HG03097 (cell line): ENCODE measurements at regions not wholly inside any gene's neighbourhood (a gene's known extent, or its start where the extent isn't known, plus 50 kb on each side); places are given as distances from the start of the nearest gene placed in this dataset.
"Not testable (repeated sequence)": the region's sequence is repeated elsewhere in the genome, so short reads cannot be mapped to it uniquely, and the experiment has no call there.

ENCODE experiments used
- ATAC-seq: cut with Tn5 transposase; IDR thresholded peaks from one replicate; pipeline ENCODE4 v1.9.1; 2021; ENCODE audit not compliant: unreplicated experiment, low FRiP score

DNA sequence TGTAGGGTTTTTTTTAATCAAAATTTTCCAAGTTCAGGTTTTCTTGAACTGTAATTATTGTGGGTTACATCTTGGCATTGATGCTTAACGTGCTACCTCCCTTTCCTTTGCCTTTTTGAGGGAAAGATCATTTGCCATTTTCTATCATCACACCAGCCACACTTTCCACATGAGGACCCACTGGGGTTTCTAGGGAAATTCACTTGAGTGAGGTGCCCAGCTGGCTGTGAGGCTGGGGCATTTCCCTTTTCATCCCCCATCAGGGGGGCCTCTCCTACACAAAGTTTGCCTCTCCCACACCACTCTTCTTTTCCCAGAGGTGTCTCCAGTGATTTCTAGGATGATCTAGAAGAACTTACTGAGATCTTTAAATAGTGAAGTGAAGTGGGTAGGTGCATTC is 335.7 kb downstream of the BMP4 start:
- no peak for ATAC-seq

DNA sequence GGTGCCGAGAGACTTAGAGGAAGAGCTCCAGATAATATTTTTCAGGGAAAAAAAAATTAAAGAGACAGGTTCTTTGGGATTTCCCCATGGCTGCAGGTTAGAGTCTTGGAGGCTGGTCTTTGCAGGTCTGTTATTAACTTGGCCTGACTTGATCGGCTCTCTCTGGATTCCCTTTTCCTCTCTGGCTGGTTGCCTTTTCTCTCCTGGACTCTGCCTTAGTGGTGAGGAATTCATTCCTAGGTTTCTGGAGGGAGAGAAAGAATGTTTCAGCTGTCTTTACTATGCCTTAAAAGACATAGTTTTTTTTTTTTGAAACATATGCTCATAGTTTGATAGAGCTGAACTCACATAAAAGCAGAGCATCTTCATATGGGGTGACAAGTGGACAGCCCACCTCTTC is 336.3 kb downstream of the BMP4 start:
- no peak for ATAC-seq

DNA sequence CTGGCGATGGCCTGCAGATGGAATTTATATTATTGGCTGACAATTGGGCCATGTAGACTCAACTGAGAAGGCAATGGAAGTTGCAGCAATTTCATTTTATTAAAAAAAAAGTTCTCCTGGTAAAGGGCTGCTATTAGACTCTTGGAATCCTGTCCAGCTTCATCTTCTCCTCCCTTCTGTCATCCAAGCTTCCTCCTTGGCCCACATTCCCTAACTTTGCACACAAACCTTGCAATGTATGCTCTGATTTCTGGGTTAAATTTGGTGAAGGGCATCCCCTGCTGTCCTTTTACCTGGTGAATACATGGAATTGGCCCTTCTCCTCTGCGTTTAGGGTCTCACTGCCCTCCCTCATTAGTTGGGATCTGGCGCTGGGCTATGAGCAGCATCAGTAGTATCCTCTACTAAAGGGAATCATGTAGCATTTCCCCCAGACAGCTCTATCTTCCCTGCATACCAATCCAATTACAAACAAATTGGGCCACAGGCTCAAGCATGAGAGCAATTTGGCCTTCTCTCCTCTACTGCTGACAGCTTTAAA is 336.9 kb downstream of the BMP4 start:
- ATAC-seq = no peak

DNA sequence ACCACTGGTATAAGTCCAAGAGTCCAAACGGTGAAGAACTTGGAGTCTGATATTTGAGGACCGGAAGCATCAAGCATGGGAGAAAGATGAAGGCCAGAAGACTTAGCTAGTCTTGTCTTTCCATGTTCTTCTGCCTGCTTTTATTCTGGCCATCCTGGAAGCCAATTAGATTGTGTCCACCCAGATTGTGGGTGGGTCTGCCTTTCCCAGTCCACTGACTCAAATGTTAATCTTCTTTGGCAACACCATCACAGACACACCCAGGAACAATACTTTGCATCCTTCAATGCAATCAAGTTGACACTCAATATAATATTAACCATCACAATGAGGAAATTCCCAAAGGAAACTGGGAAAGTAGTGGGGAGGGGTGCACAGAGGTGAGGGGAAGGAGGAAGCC is 340.1 kb downstream of the BMP4 start:
- ATAC-seq = not testable (repeated sequence)

DNA sequence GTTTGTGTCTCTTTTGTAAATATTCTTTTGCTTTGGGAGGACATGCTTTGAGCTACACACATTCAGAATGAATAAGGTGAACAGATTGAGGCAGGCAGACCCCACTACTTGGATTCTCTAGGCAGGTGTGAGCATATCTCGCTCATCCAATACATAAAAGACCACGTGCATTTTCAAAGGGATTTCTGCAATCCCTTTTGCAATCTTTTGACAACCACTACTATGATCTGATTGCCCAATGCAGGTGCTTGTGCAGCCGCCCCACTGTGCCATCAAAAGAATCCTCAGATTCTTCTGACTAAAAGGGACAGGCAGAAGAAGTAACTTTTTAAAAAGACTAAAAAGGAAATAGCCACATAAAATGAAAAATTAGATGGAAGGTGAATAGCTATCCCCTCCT is 341.4 kb downstream of the BMP4 start:
- ATAC-seq = no peak

DNA sequence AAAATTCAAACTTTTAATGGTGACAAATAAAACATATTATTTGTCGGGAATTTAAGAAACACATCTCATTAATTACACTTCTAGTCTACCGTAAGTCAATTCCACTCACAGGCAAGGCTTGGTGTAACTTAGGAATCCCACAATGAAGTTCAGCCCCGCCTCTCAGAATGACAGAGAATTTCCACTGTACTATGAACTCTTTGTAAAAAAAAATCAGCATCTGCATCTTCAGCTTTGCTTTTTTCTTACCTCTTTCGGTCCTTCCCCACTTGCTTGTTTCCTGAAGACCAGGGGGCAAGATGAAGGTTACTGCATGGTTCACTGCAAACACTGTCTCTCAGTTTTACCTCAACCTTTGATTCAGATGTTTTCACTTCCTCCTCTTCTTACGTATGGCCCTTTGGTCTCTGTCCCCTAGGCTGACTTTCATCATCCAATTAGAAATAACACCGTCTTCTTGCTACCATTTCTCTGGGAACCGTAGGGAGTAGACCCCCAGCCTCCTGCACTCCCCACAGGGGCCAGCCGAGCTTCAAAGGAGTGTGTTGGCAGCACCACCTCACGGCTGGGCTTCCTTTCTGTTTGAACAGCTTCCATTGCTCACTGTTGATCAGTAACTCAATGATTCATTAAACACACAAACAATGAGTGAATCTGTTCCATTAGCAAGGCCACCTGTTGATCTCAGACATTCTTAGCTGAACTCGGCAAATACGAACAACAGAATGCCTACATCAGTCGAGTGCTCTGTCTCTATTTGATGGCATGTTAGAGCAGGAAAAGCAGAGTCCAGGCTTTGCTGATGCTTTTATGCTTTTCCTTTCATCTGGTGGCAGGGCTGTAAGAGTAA is 343.0 kb downstream of the BMP4 start:
- peak; percentile 96 for ATAC-seq

DNA sequence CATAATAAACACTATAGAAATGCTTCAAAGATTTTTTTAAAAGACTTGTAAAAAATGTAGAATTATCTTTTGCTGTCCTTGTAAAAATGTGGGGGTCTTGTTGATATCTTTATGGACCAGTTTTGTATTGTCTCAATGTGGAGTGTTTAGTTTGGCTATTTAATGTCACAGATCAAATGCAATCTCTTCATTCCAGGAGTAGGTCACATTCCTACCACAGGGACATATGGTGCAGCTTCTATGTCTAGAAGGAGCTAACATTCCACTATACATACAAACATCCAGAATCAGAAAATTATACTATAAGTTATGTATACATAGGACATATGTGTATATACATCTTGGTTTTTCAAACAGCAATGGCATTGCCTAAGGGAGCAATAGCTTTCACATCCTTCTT is 345.7 kb downstream of the BMP4 start:
- ATAC-seq = no peak

DNA sequence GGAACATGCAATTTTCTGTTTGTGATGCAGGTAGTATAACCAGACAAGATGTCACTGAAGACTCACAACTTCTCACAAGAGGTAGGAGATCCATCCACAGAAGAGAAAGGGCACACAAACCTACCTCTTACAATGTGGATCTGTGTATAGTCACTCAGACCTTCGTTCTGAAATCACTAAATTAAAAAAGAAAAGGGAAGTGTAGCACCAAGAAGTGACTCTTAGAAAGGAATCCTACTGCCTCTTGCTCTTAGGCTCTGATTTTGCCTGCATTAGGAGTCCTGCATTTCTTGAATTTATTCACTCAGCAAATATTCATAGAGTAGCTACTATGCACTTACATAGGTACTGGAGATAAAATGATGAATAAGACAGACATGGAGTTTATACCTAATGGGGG is 347.6 kb downstream of the BMP4 start:
- ATAC-seq = no peak

DNA sequence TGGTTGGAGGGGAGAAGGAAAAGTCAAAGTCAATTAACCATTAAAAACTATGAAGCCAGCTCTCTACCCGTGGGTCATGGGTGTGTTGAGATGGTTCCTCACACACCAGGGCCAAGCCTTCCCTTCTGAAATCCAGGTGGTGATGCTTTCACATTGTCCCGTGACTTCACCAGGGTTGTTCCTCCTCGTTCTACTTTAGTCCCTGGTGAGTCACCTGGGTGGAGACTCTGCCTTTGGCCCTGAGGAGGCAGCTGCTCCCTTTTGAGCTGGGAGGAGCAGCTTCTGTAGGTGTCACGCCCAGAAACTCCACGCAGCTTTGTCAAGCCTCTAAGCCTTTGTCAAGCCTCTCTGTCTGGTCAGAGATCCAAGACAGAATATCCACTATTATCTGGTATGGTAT is 348.3 kb downstream of the BMP4 start:
- no peak for ATAC-seq

DNA sequence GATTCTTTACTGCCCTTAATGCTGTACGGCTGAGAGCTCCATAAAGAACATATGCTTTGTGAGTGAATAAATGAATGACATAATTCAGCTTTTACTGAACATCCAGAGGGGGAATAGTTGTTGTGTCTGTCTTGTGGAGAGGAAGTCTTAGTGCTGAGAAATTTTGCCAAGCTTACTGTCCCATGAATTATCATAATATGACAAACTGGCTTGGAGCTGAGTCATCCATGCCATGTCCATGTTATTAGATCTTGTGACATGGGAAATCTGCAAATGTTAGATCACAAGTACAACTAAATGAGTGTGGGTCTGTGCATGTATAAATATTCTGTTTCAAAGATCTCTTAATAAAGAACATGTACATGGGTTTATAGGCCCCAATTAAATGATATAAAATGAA is 350.4 kb downstream of the BMP4 start:
- ATAC-seq = no peak

DNA sequence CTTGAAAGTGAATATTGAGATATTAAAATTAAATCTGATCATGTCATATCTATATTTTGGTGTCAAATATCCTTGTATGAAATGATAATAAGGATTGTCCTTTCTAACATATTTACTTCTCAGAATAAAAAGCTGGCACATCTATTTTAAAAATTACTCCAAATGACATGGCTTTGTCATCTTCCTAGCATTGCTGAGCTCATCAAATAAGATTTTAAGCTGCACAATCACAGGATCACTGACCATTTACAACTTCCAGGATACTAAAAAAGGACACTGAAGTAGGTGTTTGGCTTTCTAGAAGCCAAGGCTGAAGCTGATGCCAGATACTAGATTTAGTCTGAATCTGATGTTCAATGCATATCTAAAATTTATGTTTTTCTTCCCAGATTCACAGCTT is 351.1 kb downstream of the BMP4 start:
- no peak for ATAC-seq

DNA sequence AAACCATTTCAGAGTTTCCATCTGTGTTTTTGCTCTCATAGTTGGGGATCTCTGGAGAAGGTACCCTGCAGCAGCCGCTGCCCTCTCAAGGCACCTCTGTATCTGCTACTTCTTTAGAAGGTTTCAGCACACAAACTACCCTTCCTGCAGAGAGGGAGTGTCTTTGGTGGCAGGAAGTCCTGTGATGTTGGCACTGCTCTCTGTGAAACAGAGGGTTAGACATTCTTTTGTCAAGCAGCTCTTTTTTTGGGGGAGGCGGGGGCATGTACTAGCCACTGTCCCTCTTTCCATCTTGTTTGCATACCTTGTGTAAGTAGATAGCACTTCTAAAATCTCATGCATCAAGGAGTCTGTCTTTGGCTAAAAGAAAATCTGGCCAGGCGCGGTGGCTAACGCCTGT is 352.6 kb downstream of the BMP4 start:
- no peak for ATAC-seq

DNA sequence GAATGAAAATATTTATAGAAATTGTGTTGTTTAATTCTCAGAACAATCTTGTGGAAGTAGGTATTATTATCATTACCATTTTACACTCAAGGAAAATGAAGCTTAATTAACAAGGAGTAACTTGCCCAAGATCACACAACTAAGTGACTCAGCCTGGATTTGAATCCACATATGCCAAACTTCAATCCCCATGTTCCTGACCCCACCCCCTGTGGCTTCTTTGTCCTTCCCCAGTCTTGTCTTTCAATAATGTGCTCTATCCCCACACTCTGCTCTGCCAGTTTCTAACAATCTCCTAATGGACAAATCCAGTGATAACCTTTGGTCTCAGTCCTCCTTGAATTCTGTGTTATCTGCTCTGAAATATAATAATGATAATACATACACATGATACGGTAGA is 355.2 kb downstream of the BMP4 start:
- ATAC-seq = no peak

DNA sequence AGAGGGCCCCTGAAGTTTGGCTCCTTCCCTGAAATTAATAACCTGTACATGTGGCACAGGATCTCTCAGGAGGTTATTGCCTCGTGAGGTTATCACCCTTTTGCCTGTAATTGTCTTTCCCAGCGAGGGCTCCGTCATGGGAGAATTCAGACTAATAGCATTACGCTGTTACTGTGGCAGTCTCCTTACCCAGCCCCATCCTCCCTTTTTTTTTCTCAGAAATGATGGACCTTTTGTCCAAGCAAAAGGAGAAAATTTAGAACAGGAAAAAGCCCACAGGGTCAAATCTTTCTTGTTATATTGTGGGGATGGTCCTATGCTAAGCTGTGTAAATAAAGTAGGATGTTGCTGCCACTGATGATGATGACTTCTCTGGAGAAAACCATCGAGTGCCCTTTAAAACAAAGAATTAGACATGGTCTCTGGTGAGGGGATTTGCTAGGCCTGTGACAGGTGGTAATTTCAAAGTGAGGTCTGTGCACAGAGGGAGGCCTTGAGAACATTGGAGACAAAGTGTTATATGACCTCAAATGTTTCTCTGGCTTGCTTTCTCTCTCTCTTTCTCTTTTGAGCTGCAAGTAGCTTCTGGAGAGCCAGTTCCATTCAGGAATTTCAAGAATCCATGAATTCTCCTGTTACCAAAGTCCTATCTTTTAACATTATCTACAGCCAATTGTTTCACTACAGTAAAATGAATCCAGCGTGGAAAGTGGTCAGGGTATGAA is 357.2 kb downstream of the BMP4 start:
- ATAC-seq = no peak

DNA sequence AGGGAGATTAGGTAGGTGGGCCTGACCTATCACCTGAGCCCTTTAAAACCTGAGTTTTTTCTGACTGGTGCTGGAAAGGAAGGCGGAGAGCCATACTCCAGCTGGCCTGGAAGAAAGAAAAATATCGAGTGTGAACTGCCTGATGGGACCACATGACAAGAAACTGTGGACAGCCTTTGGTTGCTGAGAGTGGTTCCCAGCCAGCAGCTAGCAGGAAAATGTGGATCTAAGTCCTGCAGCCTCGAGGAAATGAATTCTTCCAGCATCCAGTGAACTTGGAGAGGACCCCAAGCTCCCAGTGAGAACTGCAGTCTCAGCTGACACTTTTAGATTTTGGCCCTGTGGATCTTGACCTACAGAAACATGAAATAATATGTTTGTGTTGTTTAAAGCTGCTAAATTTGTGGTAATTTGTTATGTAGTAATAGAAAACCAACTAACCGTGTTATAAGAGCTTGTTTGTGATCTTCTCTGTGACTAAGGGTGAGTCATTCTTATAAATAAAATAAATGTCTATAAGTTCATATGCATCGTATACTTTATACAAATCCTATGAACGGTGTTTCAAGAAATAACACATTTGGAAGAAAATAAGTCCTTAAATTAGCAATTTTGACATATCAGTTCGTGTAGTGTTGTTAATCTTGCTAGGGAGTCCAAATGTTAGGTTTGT is 359.6 kb downstream of the BMP4 start:
- no peak for ATAC-seq

DNA sequence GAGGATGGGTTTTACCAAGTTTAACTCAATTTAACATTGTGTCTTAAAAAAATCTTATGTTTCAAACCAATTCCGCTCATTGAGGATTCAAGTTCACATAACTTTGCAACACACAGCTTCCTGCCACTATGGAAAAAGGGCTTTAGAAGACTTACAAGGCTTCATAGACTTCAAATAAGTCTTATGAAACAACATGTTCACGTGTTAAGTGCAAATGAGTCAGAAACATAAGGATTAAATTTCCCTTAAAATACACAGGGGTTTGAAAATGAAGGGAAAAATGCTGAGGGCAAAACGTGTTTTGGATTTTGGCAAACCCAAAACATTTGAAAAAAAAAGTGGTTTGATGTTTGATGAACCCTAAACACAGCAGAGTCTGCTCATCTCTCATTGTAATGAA is 364.8 kb downstream of the BMP4 start:
- no peak for ATAC-seq

DNA sequence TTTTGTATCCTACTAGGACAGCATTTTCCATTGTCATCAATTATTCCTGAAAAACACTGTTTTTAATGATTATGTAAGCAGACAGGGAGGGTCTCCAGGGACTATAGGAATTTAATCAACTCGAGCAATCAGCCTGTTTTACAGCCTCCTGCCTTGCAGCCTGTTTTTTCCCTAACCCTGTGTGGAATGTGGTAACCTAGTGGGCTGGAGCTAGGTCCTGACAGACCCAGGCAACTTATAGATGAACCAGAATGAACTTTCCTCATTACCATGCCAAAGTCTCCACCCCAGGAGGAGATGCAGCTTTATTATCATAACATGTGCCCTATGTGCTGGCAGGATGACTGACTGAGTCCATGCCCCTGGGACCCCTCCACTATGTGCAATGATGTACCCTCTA is 375.1 kb downstream of the BMP4 start:
- ATAC-seq = no peak

DNA sequence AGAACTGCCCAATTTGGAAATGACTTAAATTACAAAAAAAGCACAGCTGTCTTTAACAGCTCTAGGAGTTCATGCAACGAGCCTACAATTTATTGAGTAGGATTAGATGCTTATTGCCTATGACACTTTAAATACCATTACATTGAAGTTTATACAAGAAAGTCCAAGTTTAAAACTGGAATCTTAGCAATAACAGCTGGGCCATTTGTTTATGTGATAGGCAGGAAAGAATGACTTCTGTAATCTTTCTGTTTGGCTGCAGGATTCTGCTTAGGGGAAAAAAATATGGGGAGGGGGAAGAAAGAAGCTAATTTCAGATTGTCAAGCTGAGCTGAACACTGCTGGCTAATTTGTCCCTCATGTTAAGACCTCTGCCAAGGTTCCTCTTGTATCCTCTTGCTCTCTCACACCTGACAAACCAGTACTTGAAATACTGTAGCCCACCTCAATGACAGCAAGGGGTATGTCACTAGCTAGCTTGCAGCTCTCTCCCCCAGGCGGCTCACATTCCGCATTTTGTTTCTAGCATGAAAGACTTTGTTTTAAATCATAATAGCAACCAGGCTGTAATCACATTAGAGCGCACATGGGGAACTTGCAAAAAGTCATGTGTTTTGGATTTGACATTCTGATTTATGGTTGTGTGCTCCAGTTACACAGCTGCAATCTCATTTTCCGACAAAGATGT is 384.8 kb downstream of the BMP4 start:
- ATAC-seq = no peak

DNA sequence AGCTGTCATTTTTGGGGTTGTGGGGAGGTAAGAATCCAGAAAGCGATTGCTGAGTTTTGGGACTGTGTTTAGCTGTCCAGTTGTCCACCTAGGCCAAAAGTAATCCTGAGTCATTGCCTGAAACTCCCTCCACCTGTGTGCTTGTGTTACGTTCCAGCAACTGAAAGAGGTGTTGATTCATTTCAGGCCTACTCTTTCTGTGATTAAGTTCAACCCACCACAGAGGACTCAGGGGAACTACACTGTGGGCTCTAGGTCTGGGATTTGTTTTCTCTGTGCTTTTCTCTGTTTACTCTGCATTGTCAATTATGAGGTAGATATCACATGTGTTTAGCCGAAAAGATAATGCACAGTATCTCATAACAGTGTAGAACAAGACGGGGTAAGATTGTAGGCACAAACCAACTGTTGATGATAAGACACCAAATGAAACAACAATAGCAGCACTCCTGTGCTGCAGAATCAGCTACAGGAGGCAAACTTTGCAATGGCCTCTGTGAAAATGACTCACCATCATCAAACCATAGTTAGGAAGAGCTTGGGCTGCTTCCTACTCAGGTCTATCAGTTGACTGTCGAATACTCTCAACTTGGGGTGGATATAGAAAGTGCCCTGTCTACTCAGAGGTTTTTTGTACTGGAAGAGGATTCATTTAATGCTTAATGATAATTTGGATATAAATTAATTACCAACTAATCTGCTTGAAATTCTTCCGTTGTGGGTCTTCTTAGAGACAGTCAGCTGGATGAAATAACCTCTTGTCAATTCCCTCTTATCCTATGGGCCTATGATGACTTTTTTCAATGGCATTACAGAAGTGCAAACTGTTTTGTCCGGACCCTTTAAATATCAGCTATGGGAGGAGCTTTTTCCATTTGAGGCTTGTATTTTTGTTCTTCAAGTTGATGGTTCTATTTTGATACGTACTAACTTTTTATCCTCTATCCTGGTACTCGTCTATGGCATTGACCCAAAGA is 385.9 kb downstream of the BMP4 start:
- ATAC-seq = peak; percentile 90

DNA sequence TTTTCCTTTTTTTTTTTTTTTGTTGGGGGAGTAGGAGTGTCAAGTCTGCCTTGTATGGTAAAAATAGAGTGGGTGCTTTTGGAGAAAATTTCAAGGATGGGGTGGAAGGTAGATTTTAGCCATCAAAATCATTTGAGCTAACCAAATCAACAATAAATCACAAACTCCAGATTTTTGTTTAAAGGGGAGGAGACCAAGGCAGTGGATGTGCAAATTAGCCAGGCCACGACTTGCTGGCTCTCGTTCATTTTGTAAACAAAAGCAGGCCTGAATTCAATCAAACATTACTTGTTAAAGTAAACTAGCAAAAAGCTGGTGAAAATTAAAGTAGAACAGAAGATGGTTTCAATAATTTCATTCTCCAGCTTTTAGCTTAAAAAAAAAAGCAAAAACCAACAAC is 387.2 kb downstream of the BMP4 start:
- ATAC-seq = no peak
